ENCODE measurements at regions not wholly inside any gene's neighbourhood (a gene's known extent, or its start where the extent isn't known, plus 50 kb on each side); places are given as distances from the start of the nearest gene placed in this dataset.

- DNase-seq (ENCODE audit: low spot score) = no peak
Observed at GRCh38 chr3:76346690-76347089, 561.3 kb upstream of the ZNF717 start.

- DNase-seq (ENCODE audit: low spot score) = no peak
Observed at GRCh38 chr3:76349715-76350480, 564.5 kb upstream of the ZNF717 start.

GRCh38 chr3:76352051-76352450, 566.7 kb upstream of the ZNF717 start:
- no peak for DNase-seq (ENCODE audit: low spot score)

GRCh38 chr3:76352511-76353284, 567.3 kb upstream of the ZNF717 start:
- DNase-seq (ENCODE audit: low spot score) = no peak

- no peak for DNase-seq (ENCODE audit: low spot score)
Observed at GRCh38 chr3:76353683-76354082, 568.3 kb upstream of the ZNF717 start.

- DNase-seq (ENCODE audit: low spot score) = no peak
Observed at GRCh38 chr3:76361010-76361409, 575.7 kb upstream of the ZNF717 start.

GRCh38 chr3:76362643-76363042, 577.3 kb upstream of the ZNF717 start:
- no peak for DNase-seq (ENCODE audit: low spot score)

GRCh38 chr3:76365275-76365674, 579.9 kb upstream of the ZNF717 start:
- DNase-seq (ENCODE audit: low spot score) = no peak

GRCh38 chr3:76367281-76367680, 581.9 kb upstream of the ZNF717 start:
- DNase-seq (ENCODE audit: low spot score) = no peak

GRCh38 chr3:76369170-76369569, 583.8 kb upstream of the ZNF717 start:
- no peak for DNase-seq (ENCODE audit: low spot score)

- DNase-seq (ENCODE audit: low spot score) = no peak
Observed at GRCh38 chr3:76370749-76371520, 585.6 kb upstream of the ZNF717 start.

GRCh38 chr3:76372497-76372896, 587.1 kb upstream of the ZNF717 start:
- DNase-seq (ENCODE audit: low spot score) = no peak

GRCh38 chr3:76377074-76377473, 591.7 kb upstream of the ZNF717 start:
- DNase-seq (ENCODE audit: low spot score) = no peak

- DNase-seq (ENCODE audit: low spot score) = no peak
Observed at GRCh38 chr3:76378789-76379188, 593.4 kb upstream of the ZNF717 start.

- no peak for DNase-seq (ENCODE audit: low spot score)
Observed at GRCh38 chr3:76383781-76384180, 598.4 kb upstream of the ZNF717 start.

GRCh38 chr3:76387000-76387399, 601.7 kb upstream of the ZNF717 start:
- no peak for DNase-seq (ENCODE audit: low spot score)

- no peak for DNase-seq (ENCODE audit: low spot score)
Observed at GRCh38 chr3:76400141-76400540, 614.8 kb upstream of the ZNF717 start.

- no peak for DNase-seq (ENCODE audit: low spot score)
Observed at GRCh38 chr3:76402926-76403325, 617.6 kb upstream of the ZNF717 start.

GRCh38 chr3:76403556-76403955, 618.2 kb upstream of the ZNF717 start:
- DNase-seq (ENCODE audit: low spot score) = no peak

- no peak for DNase-seq (ENCODE audit: low spot score)
Observed at GRCh38 chr3:76405196-76405595, 619.8 kb upstream of the ZNF717 start.

GRCh38 chr3:76410762-76411281, 625.5 kb upstream of the ZNF717 start:
- no peak for DNase-seq (ENCODE audit: low spot score)

- no peak for DNase-seq (ENCODE audit: low spot score)
Observed at GRCh38 chr3:76415384-76415783, 624.5 kb upstream of the ROBO2 start.
